HEK293 (cell line): ENCODE measurements at regions not wholly inside any gene's neighbourhood (a gene's known extent, or its start where the extent isn't known, plus 50 kb on each side); places are given as distances from the start of the nearest gene placed in this dataset.

Source experiments
- CTCF ChIP-seq: fragments of 450-650 bp; formaldehyde crosslinking; IDR thresholded peaks from 2 replicates; pipeline ENCODE4 v1.5.1; 2016; ENCODE audit warnings: missing biosample characterization, missing genetic modification characterization
- KLF16 ChIP-seq: fragments of 450-650 bp; formaldehyde crosslinking; IDR thresholded peaks from 2 replicates; pipeline ENCODE4 v1.5.1; 2017; ENCODE audit warnings: missing biosample characterization, missing genetic modification characterization
- REST ChIP-seq: fragments of 450-650 bp; formaldehyde crosslinking; IDR thresholded peaks from 2 replicates; pipeline ENCODE4 v1.5.1; 2016; ENCODE audit warnings: missing biosample characterization, missing genetic modification characterization
- ZNF747 ChIP-seq: fragments of 450-650 bp; formaldehyde crosslinking; IDR thresholded peaks from 2 replicates; pipeline ENCODE4 v1.5.1; 2016; ENCODE audit warnings: missing biosample characterization, missing genetic modification characterization

GRCh38 chr6:47106721-47107197 lies 64.6 kb upstream of the ADGRF1 start:
- no peak for TF ChIP-seq CTCF (tag by site-specific recombination)
- TF ChIP-seq REST (tag by site-specific recombination), result no peak
- no peak for TF ChIP-seq KLF16 (tag by site-specific recombination)
- no peak for TF ChIP-seq ZNF747 (tag by site-specific recombination)
